ENCODE measurements at regions not wholly inside any gene's neighbourhood (a gene's known extent, or its start where the extent isn't known, plus 50 kb on each side); places are given as distances from the start of the nearest gene placed in this dataset.

- H3K27ac Mint-ChIP-seq (ENCODE audit: unreplicated experiment), result no peak overlapping the region
- TF ChIP-seq CTCF (conservative IDR thresholded peaks at IDR 0.05), result no peak
- H3K36me3 Mint-ChIP-seq (ENCODE audit: low read depth), result peaks cover 8% of the 10 kb centered on the region
- peaks cover 33% of the 10 kb centered on the region for H3K27me3 Mint-ChIP-seq (ENCODE audit: low read depth)
- peaks cover 12% of the 10 kb centered on the region for H3K9me3 Mint-ChIP-seq
- no peak for DNase-seq (ENCODE audit: low read depth, low spot score)
- H3K4me1 Mint-ChIP-seq, result no peaks in the 10 kb centered on the region
- H3K4me3 Mint-ChIP-seq, result no peak overlapping the region
These were observed 66.5 kb upstream of the ADRA2C start for GRCh38 chr4:3699678-3700077.

- Mint-ChIP-seq H3K4me1 (no peaks in the 10 kb centered on the region), H3K27me3 (ENCODE audit: low read depth) (peaks cover 33% of the 10 kb centered on the region), H3K27ac (ENCODE audit: unreplicated experiment) (no peak overlapping the region), H3K9me3 (peaks cover 12% of the 10 kb centered on the region), H3K4me3 (no peak overlapping the region), H3K36me3 (ENCODE audit: low read depth) (peaks cover 8% of the 10 kb centered on the region)
- TF ChIP-seq CTCF (conservative IDR thresholded peaks at IDR 0.05), result no peak
- DNase-seq (ENCODE audit: low read depth, low spot score), result no peak
These were observed 66.9 kb upstream of the ADRA2C start for GRCh38 chr4:3699261-3699660.

GRCh38 chr4:3697033-3697432 is 69.2 kb upstream of the ADRA2C start:
- Mint-ChIP-seq H3K36me3 (ENCODE audit: low read depth) (peaks cover 8% of the 10 kb centered on the region), H3K27ac (ENCODE audit: unreplicated experiment) (no peak overlapping the region), H3K27me3 (ENCODE audit: low read depth) (peaks cover 36% of the 10 kb centered on the region)

GRCh38 chr4:3690551-3691152 is 75.5 kb upstream of the ADRA2C start:
- Mint-ChIP-seq H3K36me3 (ENCODE audit: low read depth) (no peaks in the 10 kb centered on the region), H3K4me3 (no peak overlapping the region), H3K27me3 (ENCODE audit: low read depth) (peaks cover 23% of the 10 kb centered on the region), H3K27ac (ENCODE audit: unreplicated experiment) (peak overlapping the region; percentile 27), H3K4me1 (no peaks in the 10 kb centered on the region), H3K9me3 (peaks cover 2% of the 10 kb centered on the region)
- DNase-seq (ENCODE audit: low read depth, low spot score), result no peak
- TF ChIP-seq CTCF (conservative IDR thresholded peaks at IDR 0.05), result no peak

More at GRCh38 chr4:3697033-3697432, 69.2 kb upstream of the ADRA2C start:
- peaks cover 12% of the 10 kb centered on the region for H3K9me3 Mint-ChIP-seq
- DNase-seq (ENCODE audit: low read depth, low spot score), result no peak
- TF ChIP-seq CTCF (conservative IDR thresholded peaks at IDR 0.05), result no peak
- H3K4me1 Mint-ChIP-seq, result no peaks in the 10 kb centered on the region
- no peak overlapping the region for H3K4me3 Mint-ChIP-seq

GRCh38 chr4:3689576-3690550 is 76.3 kb upstream of the ADRA2C start:
- Mint-ChIP-seq H3K27ac (ENCODE audit: unreplicated experiment) (no peak overlapping the region), H3K36me3 (ENCODE audit: low read depth) (no peaks in the 10 kb centered on the region), H3K9me3 (peaks cover 2% of the 10 kb centered on the region), H3K4me1 (no peaks in the 10 kb centered on the region), H3K27me3 (ENCODE audit: low read depth) (peaks cover 19% of the 10 kb centered on the region), H3K4me3 (no peak overlapping the region)
- no peak for DNase-seq (ENCODE audit: low read depth, low spot score)
- no peak for TF ChIP-seq CTCF (conservative IDR thresholded peaks at IDR 0.05)

All from neural crest cell (in vitro differentiated cells).